H1 (cell line): ENCODE measurements at regions not wholly inside any gene's neighbourhood (a gene's known extent, or its start where the extent isn't known, plus 50 kb on each side); places are given as distances from the start of the nearest gene placed in this dataset.

Experiments used
- CTBP2 ChIP-seq: IDR thresholded peaks from 2 replicates; pipeline ENCODE4 v1.7.0; 2011; ENCODE audit warnings: borderline replicate concordance, mild to moderate bottlenecking, moderate library complexity, mixed read lengths, low read length; ENCODE audit not compliant: insufficient read depth, insufficient read length
- KDM4A ChIP-seq: IDR thresholded peaks from one replicate; pipeline ENCODE4 v1.7.1; 2012; ENCODE audit warnings: low read depth, mild to moderate bottlenecking, moderate library complexity, low read length, inconsistent platforms; ENCODE audit not compliant: severe bottlenecking
- POLR2AphosphoS5 ChIP-seq: IDR thresholded peaks from 2 replicates; pipeline ENCODE4 v1.6.1; 2011; ENCODE audit warnings: low read depth, low read length
- RBBP5 ChIP-seq: IDR thresholded peaks from 2 replicates; pipeline ENCODE4 v1.7.1; 2012; ENCODE audit warnings: low read depth, mild to moderate bottlenecking, inconsistent platforms, low read length, moderate library complexity, borderline replicate concordance
- RFX5 ChIP-seq: IDR thresholded peaks from 2 replicates; pipeline ENCODE4 v1.6.1; 2011; ENCODE audit warnings: low read depth, low read length, improper control_type of control experiment, borderline replicate concordance
- ZNF274 ChIP-seq: IDR thresholded peaks from 2 replicates; pipeline ENCODE4 v1.7.0; 2012; ENCODE audit warnings: low read length, borderline replicate concordance; ENCODE audit errors: extremely low read depth

DNA sequence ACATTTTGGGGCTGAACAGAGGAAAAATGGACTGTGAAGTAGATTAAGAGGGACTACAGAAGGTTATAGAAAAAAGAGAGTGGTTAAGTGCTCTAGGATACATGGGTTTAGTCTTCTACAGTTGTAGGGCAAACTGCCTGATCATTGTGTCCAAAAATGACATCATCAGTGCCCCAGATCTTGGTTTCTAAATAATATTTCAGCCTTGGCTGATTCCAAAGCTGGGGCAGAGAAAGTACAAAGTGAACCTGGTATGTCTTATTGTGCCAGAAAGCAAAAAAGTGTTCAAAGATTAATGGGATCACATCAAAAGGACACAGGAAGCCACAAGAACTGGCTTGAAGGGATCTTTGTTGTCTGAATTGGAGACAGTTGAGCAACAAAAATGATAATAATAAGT is 97.1 kb upstream of the ZNF521 start (continued):
- TF ChIP-seq ZNF274 (no peak), RBBP5 (no peak), KDM4A (no peak), RFX5 (no peak), CTBP2 (no peak), POLR2AphosphoS5 (no peak)
- TF ChIP-seq, all 59 proteins: peak for 0
